ENCODE measurements at regions not wholly inside any gene's neighbourhood (a gene's known extent, or its start where the extent isn't known, plus 50 kb on each side); places are given as distances from the start of the nearest gene placed in this dataset.

DNA sequence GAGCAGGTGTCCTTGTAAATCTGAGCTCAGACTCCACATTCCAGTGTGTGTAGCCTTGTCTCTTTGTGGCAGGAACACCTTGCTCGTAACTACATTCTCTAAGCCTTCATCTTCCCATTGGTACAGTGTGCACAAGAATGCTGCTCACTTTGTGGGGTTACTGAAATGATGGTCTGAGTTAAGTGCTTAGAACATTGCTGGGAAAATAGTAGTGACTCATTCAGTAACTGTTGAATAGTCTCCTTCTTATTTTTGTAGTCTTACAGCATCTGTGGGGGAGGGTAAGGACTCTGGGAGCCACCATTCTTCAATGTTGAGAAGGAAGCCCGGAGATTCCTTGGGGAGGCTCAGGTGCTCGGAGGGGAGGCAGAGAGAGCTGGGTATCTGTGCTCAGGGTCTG is 236.0 kb upstream of the HDAC4 start:
- TF ChIP-seq, protein P1, sequence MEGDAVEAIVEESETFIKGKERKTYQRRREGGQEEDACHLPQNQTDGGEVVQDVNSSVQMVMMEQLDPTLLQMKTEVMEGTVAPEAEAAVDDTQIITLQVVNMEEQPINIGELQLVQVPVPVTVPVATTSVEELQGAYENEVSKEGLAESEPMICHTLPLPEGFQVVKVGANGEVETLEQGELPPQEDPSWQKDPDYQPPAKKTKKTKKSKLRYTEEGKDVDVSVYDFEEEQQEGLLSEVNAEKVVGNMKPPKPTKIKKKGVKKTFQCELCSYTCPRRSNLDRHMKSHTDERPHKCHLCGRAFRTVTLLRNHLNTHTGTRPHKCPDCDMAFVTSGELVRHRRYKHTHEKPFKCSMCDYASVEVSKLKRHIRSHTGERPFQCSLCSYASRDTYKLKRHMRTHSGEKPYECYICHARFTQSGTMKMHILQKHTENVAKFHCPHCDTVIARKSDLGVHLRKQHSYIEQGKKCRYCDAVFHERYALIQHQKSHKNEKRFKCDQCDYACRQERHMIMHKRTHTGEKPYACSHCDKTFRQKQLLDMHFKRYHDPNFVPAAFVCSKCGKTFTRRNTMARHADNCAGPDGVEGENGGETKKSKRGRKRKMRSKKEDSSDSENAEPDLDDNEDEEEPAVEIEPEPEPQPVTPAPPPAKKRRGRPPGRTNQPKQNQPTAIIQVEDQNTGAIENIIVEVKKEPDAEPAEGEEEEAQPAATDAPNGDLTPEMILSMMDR (IDR thresholded peaks at IDR 0.05): no peak
- TF ChIP-seq EZH2 (IDR thresholded peaks at IDR 0.05): no peak
- no peak for TF ChIP-seq EZH2phosphoT487 (IDR thresholded peaks at IDR 0.05)

Data from neural progenitor cell (in vitro differentiated cells).